ENCODE measurements at regions not wholly inside any gene's neighbourhood (a gene's known extent, or its start where the extent isn't known, plus 50 kb on each side); places are given as distances from the start of the nearest gene placed in this dataset.

DNA sequence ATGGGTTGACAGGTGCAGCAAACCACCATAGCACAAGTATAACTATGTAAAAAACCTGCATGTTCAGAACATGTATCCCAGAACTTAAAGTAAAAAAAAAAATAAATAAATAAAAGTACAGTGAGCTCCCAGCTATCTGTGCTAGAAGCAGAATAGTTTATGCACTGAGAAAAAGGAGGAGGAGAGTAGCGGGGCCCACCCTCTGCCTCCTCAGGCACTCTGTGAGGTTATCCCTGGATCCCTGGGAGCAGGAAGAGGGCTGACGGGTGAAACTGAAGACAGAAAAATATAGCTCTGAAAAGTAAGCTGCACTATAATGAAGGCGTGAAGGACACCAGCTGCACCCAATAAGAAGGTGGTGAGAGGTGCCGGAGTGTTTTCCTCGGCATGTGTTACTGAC lies 117.2 kb downstream of the SIPA1L2 start:
- TF ChIP-seq, protein P1, sequence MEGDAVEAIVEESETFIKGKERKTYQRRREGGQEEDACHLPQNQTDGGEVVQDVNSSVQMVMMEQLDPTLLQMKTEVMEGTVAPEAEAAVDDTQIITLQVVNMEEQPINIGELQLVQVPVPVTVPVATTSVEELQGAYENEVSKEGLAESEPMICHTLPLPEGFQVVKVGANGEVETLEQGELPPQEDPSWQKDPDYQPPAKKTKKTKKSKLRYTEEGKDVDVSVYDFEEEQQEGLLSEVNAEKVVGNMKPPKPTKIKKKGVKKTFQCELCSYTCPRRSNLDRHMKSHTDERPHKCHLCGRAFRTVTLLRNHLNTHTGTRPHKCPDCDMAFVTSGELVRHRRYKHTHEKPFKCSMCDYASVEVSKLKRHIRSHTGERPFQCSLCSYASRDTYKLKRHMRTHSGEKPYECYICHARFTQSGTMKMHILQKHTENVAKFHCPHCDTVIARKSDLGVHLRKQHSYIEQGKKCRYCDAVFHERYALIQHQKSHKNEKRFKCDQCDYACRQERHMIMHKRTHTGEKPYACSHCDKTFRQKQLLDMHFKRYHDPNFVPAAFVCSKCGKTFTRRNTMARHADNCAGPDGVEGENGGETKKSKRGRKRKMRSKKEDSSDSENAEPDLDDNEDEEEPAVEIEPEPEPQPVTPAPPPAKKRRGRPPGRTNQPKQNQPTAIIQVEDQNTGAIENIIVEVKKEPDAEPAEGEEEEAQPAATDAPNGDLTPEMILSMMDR (IDR thresholded peaks at IDR 0.05), result no peak
- no peak for TF ChIP-seq POLR2A (IDR thresholded peaks at IDR 0.05)
- no peak for DNase-seq (ENCODE audit: low spot score in 2 of 2)
- Histone ChIP-seq H3K27me3 (no peaks in the 10 kb centered on the region), H3K4me1 (peaks cover 0 to 5% (median 2%) of the 10 kb centered on the region in 4 donors), H3K4me3 (no peak overlapping the region), H3K27ac (no peak overlapping the region), H3K36me3 (peaks cover 0 to 23% (median 0%) of the 10 kb centered on the region in 3 donors), H3K9me3 (no peaks in the 10 kb centered on the region)
- WGBS, 2 donors, result 93 to 96% methylated on average over 5 of the region's 5 CpGs

GRCh38 chr1:232511172-232511571 lies 118.8 kb downstream of the SIPA1L2 start:
- Histone ChIP-seq H3K9me3 (no peaks in the 10 kb centered on the region), H3K4me3 (no peak overlapping the region), H3K4me1 (peaks cover 0 to 10% (median 2%) of the 10 kb centered on the region in 4 donors), H3K27me3 (no peaks in the 10 kb centered on the region), H3K27ac (peak overlapping the region in 1 of 4 donors; percentile 32), H3K36me3 (peaks cover 0 to 23% (median 0%) of the 10 kb centered on the region in 3 donors)
- TF ChIP-seq EP300 (IDR thresholded peaks at IDR 0.05) (no peak), POLR2A (IDR thresholded peaks at IDR 0.05) (no peak)
- TF ChIP-seq, protein P1 (IDR thresholded peaks at IDR 0.05), result no peak
- no peak for DNase-seq (ENCODE audit: low spot score in 2 of 2)
- WGBS, 2 donors, result 73 to 76% methylated on average over 1 of the region's 1 CpG

DNA sequence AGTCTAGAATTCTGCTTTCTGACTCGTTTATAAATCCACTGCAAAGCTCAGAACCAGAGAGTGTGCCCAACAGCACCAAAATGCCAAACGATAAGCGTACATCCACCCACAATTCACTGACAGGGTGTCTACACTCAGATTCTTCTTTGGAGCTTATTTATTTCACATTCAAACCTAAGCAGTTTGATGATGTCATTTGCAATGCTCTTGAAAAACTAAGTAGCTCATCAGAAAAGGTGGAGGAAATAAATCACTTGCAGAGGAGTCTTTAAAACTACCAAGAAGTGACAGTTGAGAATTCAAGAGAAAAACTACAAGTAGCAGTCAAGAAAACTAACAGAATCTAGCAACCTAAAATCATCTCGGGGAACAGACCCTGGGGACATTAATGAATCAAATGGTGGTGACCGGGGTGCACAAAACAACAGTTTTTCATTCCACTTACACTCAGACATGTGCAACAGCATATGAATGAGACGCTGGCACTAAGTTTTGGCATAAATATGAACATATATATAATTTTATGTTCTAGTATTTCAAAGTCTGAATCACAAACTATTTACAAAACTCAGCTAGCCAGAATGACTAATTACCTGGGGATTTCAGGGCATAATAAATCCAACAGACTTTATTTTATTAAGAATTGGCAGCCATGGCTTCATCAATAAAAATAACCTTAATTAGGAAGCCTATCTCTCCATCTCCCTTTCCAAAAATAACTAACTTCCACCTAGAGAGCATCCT lies 119.4 kb downstream of the SIPA1L2 start:
- Histone ChIP-seq H3K27me3 (no peaks in the 10 kb centered on the region), H3K36me3 (peaks cover 0 to 22% (median 0%) of the 10 kb centered on the region in 3 donors), H3K4me3 (no peak overlapping the region), H3K4me1 (peaks cover 0 to 10% (median 2%) of the 10 kb centered on the region in 4 donors), H3K9me3 (no peaks in the 10 kb centered on the region), H3K27ac (peak overlapping the region in 1 of 4 donors; percentile 32)
- DNase-seq (ENCODE audit: low spot score in 2 of 2), result no peak
- WGBS, 2 donors, result 55 to 69% methylated on average over 6 of the region's 6 CpGs
- no peak for TF ChIP-seq EP300 (IDR thresholded peaks at IDR 0.05)
- no peak for TF ChIP-seq POLR2A (IDR thresholded peaks at IDR 0.05)
- TF ChIP-seq, protein P1 (IDR thresholded peaks at IDR 0.05), result no peak

GRCh38 chr1:232509570-232509969 lies 120.4 kb downstream of the SIPA1L2 start:
- no peak for DNase-seq (ENCODE audit: low spot score in 2 of 2)
- peak overlapping the region in 1 of 4 donors; percentile 1 for H3K27ac ChIP-seq
- H3K9me3 ChIP-seq, result no peaks in the 10 kb centered on the region
- H3K4me1 ChIP-seq, result peaks cover 0 to 10% (median 2%) of the 10 kb centered on the region in 4 donors
- peaks cover 0 to 13% (median 0%) of the 10 kb centered on the region in 3 donors for H3K36me3 ChIP-seq
- no peaks in the 10 kb centered on the region for H3K27me3 ChIP-seq
- no peak overlapping the region for H3K4me3 ChIP-seq
- WGBS, 2 donors, result 55 to 66% methylated on average over 7 of the region's 7 CpGs
- TF ChIP-seq POLR2A (IDR thresholded peaks at IDR 0.05), result no peak
- no peak for TF ChIP-seq EP300 (IDR thresholded peaks at IDR 0.05)
- TF ChIP-seq, protein P1 (IDR thresholded peaks at IDR 0.05), result no peak

GRCh38 chr1:232508130-232508701 lies 121.7 kb downstream of the SIPA1L2 start:
- TF ChIP-seq, protein P1 (IDR thresholded peaks at IDR 0.05), result peak in 3 of 5 experiments; percentile 18 to 36 (median 22)
- no peak for TF ChIP-seq POLR2A (IDR thresholded peaks at IDR 0.05)
- TF ChIP-seq EP300 (IDR thresholded peaks at IDR 0.05), result no peak
- no peak for DNase-seq (ENCODE audit: low spot score in 2 of 2)
- H3K27ac ChIP-seq, result peak overlapping the region in 1 of 4 donors; percentile 26
- peaks cover 0 to 7% (median 2%) of the 10 kb centered on the region in 4 donors for H3K4me1 ChIP-seq
- no peaks in the 10 kb centered on the region for H3K9me3 ChIP-seq
- H3K4me3 ChIP-seq, result no peak overlapping the region
- 67 to 70% methylated on average over 8 to 9 of the region's 9 CpGs for WGBS, 2 donors
- H3K27me3 ChIP-seq, result no peaks in the 10 kb centered on the region
- H3K36me3 ChIP-seq, result no peaks in the 10 kb centered on the region
